GM21825 (cell line): ENCODE measurements at regions not wholly inside any gene's neighbourhood (a gene's known extent, or its start where the extent isn't known, plus 50 kb on each side); places are given as distances from the start of the nearest gene placed in this dataset.
"Not testable (repeated sequence)": the region's sequence is repeated elsewhere in the genome, so short reads cannot be mapped to it uniquely, and the experiment has no call there.

Experiments
- ATAC-seq: cut with Tn5 transposase; IDR thresholded peaks from one replicate; pipeline ENCODE4 v1.9.1; 2021; ENCODE audit warnings: mild to moderate bottlenecking, moderate library complexity; ENCODE audit not compliant: unreplicated experiment

- ATAC-seq: no peak
These were observed 77.1 kb upstream of the NDST4 start for GRCh38 chr4:115190529-115190928.

GRCh38 chr4:115187136-115187535 lies 73.7 kb upstream of the NDST4 start:
- no peak for ATAC-seq

- ATAC-seq: not testable (repeated sequence)
These were observed 66.1 kb upstream of the NDST4 start for GRCh38 chr4:115179438-115180062.

GRCh38 chr4:115178687-115179086 lies 65.3 kb upstream of the NDST4 start:
- not testable (repeated sequence) for ATAC-seq

GRCh38 chr4:115171220-115171619 lies 57.8 kb upstream of the NDST4 start:
- no peak for ATAC-seq

- ATAC-seq: no peak
These were observed 52.1 kb upstream of the NDST4 start for GRCh38 chr4:115165503-115165902.
